ENCODE measurements at regions not wholly inside any gene's neighbourhood (a gene's known extent, or its start where the extent isn't known, plus 50 kb on each side); places are given as distances from the start of the nearest gene placed in this dataset.

DNA sequence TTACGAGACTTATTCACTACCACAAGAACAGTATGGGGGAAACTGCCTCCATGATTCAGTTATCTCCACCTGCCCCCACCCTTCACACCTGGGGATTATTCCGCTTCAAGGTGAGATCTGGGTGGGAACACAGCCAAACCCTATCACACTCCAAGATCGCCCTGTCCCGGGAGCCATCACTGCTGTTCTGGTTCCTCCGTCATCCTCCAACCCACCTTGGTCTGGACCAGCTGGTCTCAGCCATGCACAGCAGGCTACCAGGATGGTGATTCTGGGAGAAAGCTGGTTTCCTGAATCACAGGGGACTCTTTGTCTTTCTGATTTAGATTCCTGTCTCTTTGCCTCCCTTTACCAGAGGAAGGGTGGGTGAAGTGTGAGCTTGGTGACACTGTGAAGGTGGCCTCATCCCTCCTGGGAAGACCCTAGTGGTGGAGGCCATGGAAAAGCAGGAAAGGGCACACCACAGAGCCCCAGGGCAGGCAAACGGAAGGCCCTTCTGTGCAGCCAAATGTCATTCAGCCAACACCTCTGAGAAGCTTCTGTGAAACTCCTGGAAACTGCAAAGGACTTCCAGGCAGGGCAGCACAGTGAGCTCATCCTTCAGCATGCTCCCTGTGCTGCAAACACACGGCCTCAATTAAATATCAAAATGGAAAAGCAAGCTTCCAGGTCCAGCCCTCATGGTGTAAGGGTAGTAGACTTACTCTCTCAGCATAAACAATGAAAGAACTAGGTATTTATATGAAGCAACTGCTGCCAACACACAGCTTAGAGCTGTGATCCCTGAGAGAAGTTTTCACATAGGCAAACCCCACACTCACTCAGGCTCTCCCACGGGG is 169.8 kb downstream of the ANKRD60 start:
- no peak for DNase-seq

GRCh38 chr20:58056921-58057686 is 171.3 kb downstream of the ANKRD60 start:
- DNase-seq = no peak

GRCh38 chr20:58056021-58056591 is 172.3 kb downstream of the ANKRD60 start:
- DNase-seq = no peak

- DNase-seq = no peak
Measured at GRCh38 chr20:58054780-58055373, 173.6 kb downstream of the ANKRD60 start.

DNA sequence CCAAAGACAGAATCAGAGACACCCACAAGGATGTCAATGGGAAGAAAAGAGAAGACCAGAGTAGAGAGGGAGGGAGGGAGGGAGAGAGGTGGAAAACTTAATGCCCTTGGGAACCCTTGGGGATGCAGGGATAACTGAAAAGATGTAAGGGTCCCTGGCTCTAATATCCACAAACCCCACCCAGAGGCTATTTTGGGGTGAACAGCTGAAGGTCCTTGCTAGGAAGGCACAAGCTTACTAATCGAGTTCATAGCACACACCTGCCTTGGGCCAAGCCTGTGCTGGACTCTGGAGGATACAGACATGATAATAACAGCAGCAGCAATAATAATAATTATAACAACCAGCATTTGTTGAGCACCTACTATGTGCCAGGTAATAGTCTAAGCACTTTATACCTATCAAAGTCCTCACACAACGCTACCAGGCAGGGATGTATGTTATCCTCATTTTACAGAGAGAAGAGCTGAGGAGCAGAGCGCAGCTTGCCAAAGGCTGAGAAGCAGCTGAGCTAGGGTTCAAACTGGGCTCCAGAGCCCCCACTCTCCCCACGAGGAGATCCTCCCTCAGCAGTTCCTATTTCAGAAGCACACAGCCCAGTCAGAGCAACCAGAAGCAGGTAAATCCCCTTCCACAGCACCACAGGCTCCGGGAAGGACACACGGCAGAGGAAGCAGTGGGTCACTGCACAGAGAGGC is 174.2 kb downstream of the ANKRD60 start:
- no peak for DNase-seq

DNA sequence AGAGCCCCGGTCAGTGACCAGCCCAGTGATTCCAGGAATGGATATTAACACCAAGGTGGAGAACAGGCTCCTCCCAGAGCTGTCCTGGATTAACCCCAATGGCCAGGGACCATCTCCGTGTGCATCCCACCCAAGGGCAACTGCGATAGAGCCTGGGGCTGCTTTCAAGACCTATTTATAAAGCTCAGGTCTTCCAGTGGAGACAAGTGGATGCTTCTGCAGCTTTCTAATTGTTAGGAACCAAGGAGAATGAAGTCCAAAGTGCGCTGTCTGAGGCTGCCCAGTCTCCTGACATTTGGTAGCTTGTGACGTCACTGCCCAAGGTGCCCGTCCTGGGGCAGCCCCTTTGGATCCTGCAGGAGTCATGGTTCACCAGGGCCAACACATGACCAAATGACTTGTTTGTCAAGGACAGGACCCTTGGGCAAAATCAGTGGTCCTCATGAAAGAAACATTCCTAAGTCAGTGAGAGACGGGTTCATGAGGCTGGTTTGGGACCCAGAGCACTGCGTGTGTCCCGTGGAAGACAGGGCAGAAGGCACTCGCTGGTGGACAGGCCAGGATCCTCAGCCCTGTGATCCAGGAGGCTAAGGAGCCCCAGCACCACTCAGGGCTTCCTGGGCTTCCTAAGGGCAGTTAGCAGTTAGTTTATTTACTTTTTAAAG is 174.9 kb downstream of the ANKRD60 start:
- DNase-seq = no peak

DNA sequence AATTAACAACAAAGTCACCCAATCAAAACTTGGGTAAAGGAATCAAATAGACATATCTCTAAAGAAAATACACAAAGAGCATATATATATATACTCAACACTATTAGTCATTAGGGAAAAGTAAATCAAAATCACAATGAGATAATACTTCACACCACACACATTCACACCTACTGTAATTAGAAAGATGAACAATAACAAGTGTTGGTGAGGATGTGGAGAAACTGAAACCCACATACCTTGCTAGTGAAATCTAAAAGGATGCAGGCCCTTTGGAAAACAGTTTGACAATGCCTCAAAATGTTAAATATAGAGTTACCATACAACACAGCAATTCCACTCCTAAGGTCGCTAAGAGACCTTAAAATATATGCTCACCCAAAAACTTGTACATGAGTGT is 177.1 kb downstream of the ANKRD60 start:
- no peak for DNase-seq

GRCh38 chr20:58048096-58048702 is 180.3 kb downstream of the ANKRD60 start:
- no peak for DNase-seq

DNA sequence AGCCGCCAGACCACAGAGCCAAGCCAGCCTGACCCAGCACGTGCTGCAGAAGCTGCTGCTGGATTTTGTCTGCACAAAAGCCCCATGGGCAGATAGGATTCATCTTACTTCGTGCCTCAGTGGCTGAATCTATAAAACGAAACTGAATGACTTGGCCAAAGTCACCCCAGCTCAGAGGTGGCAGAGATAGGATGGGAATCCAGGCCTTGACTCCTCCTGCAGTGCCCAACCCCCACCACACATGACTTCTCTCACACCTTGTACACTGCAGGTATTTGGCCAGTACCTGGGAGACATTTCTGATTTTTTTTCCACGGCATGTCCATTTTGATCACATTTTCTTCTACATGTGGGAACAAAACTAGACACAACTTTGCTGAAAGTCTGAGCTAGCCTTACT is 182.1 kb downstream of the ANKRD60 start:
- DNase-seq = no peak

DNA sequence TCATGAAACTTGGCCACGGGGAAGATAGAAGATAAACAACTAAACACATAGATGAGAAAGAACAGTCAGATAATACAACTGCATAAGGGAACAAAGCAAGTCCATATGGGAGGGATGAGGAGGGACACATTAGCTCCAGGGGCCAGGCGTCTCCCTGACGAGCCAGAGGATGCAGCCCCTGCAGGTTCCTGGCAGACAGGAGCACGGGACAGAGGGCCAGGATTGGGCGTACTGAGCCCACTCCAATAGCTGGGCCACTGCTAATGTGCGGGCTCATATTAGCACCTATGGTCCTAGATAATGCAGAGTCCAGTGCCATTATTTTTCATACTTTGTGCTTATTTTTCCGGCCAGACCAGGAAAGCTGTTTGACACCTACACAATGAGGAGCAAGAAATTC is 182.9 kb downstream of the ANKRD60 start:
- no peak for DNase-seq

DNA sequence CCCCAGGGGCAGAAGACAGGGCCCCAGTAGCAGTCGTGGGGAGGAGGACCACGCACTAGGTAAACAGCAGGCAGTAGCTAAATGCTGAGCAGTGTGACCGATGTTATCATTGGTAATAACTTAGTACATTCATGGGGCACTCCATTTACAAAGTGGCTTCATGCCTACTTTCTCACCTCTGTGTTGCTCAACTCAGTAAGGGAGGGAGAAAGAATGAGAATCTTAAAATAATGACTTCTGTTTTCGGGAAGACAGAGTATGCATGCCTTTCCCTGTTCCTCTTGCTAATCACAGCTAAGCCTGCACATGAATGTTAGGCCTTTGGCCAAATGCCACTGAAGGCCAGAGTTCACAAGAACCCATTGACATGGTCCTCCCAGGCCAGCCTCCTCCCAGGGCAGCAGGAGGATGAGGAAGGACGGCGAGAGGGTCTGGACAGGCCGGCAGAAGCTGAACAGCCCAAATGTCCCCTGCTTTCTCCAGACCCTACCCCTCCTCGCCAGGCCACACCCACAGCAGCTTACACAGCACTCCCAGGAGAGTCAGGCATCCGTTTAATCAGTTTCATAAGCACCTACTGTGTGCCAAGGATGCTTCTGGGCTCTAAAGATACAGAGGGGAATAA is 183.4 kb downstream of the ANKRD60 start:
- DNase-seq = no peak

DNA sequence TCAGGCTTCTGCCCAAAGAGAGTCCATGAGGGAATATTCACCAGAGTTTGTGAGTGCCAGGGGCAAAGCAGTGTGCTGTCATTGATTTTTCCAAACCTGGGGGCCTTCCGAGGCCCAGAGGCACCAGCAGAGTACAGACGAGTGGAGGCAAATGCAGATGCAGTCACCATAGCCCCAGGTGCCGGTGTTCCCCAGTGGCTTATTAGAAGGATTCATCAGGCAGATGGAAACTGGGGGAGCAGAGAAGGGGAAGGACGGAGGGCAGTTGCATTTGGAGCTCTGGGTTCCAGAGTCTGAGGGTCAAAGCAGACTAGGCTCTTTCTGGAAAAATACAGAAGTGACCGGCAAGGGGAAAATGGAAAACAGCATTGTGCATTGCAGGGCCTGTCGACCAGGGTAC is 184.2 kb downstream of the ANKRD60 start:
- no peak for DNase-seq

DNA sequence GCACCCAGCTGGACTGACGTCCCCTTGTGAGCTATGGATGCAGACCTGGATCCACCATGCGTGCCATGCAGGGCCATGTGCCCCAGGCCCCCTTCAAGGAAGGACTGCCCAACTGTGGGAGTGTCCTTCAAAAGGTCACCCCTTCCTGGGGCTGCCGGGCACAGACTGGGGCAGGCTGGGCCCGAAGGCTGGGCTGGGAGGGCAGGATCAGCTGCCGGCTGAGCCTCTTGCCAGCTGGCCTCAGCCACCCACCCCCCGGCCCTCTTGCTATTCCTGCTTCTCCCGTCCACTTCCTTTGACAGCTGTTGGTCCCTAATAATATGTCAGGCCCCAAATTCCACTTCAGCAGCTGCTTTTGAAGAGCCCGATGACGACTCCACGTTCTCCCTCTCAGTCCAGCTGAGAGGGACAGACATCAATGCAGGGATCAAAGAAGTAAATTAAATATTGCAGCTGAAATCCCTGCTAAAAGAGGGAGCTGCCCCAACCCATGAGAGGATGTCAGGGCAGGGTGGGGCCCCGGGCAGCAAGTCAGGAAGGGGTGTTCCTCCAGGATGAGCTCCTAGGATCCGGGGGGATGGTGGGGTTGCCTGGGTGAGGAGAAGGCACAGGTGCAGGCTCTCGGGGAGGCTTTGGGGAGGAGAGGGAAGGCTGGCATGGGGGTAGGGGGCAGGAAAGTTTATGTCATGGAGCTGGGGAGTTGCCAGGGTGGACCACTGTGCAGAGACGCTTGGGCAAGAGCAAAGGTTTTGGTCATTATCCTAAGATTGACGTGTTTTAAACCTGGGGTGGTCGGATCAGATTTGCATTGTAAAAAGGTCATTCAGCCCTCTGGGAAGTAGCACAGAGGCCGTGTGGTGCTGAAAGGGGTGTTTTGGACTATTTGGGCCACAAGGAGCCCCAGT is 185.0 kb downstream of the ANKRD60 start:
- no peak for DNase-seq

- DNase-seq = no peak
Measured at GRCh38 chr20:58042591-58042990, 185.9 kb downstream of the ANKRD60 start.

- no peak for DNase-seq
Measured at GRCh38 chr20:58040447-58041290, 187.8 kb downstream of the ANKRD60 start.

DNA sequence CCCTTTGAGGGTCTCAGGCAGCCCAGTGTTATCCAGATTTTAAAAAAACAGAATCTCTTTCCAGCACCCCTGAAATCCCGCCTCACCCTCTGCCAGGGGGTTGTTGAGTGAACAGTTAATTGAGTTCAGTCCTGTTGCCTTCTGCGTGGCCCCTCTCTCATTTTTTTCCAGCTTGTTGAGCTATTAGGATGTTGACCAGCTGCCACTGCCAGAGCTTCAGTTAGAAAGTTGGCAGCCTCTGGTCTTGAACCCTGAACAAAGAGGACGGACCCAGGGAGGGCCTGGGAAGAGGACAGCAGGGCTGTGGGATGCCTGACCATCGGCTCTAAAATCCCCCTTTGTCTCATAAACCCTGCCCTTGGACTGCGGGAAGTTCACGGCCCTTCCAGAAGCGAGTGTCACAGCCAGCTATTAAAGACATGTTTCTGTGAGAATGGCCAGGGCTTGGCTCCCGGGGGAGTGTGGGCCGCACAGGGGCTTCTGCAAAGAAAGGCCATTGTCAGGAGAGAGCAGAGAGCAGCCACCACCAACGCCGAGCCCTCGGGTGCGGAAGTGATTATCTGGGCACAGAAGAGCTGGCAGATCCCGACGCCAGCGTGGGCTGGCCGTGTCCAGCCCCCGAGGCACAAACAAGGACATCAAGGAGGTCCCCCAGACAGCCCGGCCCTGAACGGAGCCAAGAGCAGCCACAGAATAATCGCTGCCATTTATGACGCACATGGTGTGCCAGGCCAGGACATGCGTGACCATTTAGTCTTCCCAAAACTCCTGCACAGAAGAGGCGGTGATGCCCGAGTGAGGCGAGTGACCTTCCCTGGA is 189.0 kb downstream of the ANKRD60 start:
- no peak for DNase-seq

GRCh38 chr20:58038123-58038654 is 190.3 kb downstream of the ANKRD60 start:
- DNase-seq = no peak

DNA sequence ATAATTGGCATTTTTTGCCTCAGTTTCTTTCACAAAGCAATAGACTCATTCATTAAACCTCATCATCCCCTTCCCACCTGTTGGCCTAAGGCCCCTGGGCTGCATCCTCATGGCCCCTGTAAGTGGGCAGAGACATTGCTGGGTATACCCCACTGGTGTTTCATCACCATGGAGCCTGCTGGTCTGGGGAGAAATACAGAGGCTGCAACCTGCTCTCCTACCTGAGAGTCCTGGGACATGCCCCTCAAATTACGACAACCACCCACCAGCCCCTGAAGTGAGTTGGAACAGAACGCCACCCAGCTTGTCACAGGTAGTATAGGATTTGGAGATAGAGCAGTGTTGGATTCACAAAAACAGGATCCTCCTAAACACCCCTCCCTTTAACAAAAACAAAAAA is 190.8 kb downstream of the ANKRD60 start:
- no peak for DNase-seq

Data from effector CD4-positive, alpha-beta T cell (primary cell).